OCI-LY7 (cell line): ENCODE measurements at regions not wholly inside any gene's neighbourhood (a gene's known extent, or its start where the extent isn't known, plus 50 kb on each side); places are given as distances from the start of the nearest gene placed in this dataset.

Source experiments
- EZH2phosphoT487 ChIP-seq: fragments of 200-600 bp; sonication (generic); IDR thresholded peaks from 2 replicates; pipeline ENCODE4 v1.6.1; 2018; ENCODE audit warnings: low read depth, borderline replicate concordance, mild to moderate bottlenecking, mixed run types, antibody characterized with exemption, low read length, moderate library complexity, mixed read lengths
- TF ChIP-seq, protein P1 (sequence below): fragments of 200-600 bp; sonication (generic); conservative IDR thresholded peaks from 2 replicates; pipeline ENCODE4 v1.5.1; 2014; ENCODE audit warnings: mild to moderate bottlenecking, antibody characterized with exemption, low read length, moderate library complexity, mixed read lengths

DNA sequence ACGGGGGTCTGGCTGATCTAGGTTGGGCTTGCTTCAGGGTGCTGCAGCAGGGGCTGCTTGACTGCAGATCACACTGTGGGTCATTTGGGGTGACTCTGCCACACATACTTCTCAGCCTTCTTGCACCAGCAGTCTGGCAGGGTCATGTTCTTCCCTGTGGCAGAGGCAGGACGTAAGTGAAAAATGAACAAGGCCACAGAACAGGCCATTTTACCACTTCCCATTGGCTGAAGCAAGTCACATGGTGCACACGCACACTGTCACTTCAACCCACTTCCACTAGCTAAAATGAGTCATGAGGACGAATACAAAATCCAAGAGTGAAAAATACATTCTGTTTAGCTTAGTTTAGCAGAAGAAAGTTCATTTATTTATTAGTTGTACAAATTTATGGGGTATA is 168.6 kb upstream of the GGTLC1 start:
- TF ChIP-seq, protein P1, sequence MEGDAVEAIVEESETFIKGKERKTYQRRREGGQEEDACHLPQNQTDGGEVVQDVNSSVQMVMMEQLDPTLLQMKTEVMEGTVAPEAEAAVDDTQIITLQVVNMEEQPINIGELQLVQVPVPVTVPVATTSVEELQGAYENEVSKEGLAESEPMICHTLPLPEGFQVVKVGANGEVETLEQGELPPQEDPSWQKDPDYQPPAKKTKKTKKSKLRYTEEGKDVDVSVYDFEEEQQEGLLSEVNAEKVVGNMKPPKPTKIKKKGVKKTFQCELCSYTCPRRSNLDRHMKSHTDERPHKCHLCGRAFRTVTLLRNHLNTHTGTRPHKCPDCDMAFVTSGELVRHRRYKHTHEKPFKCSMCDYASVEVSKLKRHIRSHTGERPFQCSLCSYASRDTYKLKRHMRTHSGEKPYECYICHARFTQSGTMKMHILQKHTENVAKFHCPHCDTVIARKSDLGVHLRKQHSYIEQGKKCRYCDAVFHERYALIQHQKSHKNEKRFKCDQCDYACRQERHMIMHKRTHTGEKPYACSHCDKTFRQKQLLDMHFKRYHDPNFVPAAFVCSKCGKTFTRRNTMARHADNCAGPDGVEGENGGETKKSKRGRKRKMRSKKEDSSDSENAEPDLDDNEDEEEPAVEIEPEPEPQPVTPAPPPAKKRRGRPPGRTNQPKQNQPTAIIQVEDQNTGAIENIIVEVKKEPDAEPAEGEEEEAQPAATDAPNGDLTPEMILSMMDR: no peak
- TF ChIP-seq EZH2phosphoT487: no peak
